ENCODE measurements at regions not wholly inside any gene's neighbourhood (a gene's known extent, or its start where the extent isn't known, plus 50 kb on each side); places are given as distances from the start of the nearest gene placed in this dataset.

- DNase-seq (ENCODE audit: low read depth, low spot score) (no peak), FAIRE-seq (no peak)
- no peaks in the 10 kb centered on the region for H4K20me1 ChIP-seq (ENCODE audit: control insufficient read depth, extremely low read depth, insufficient read depth, low read length)
- H3K9me3 ChIP-seq (ENCODE audit: control insufficient read depth, low read depth, low read length), result no peaks in the 10 kb centered on the region
- H3K9ac ChIP-seq (ENCODE audit: control insufficient read depth, extremely low read depth, insufficient read depth, low read length), result no peak overlapping the region
- dilution Hi-C loops (cut with MboI; ENCODE audit: extremely low pct_ligation_motif_present, low sequenced_read_pairs), result no loop called here
- H2AFZ ChIP-seq (ENCODE audit: control insufficient read depth, low read length), result no peak overlapping the region
- no peaks in the 10 kb centered on the region for H3K36me3 ChIP-seq (ENCODE audit: control insufficient read depth in 2 of 2, extremely low read depth in 1 of 2, insufficient read depth in 2 of 2, low read length in 2 of 2)
- TF ChIP-seq CTCF (optimal IDR thresholded peaks at IDR 0.05 in 1 of 3, IDR thresholded peaks at IDR 0.05 in 1 of 3, conservative IDR thresholded peaks at IDR 0.05 in 1 of 3; ENCODE audit: extremely low read depth in 1 of 3, insufficient read depth in 2 of 3, low read length in 3 of 3) (no peak), EZH2 (IDR thresholded peaks at IDR 0.05; ENCODE audit: low read length) (no peak)
- H3K4me1 ChIP-seq (ENCODE audit: control insufficient read depth, extremely low read depth, insufficient read depth, low read length), result no peaks in the 10 kb centered on the region
- H3K9me1 ChIP-seq (ENCODE audit: control insufficient read depth, extremely low read depth, insufficient read depth, low read length), result no peaks in the 10 kb centered on the region
- no peak overlapping the region for H3K4me3 ChIP-seq (ENCODE audit: control insufficient read depth in 2 of 3, extremely low read depth in 1 of 3, insufficient read depth in 2 of 3, low read depth in 1 of 3, low read length in 3 of 3)
- H3K79me2 ChIP-seq (ENCODE audit: control insufficient read depth, insufficient read depth, low read length), result no peaks in the 10 kb centered on the region
- no peak overlapping the region for H3K27ac ChIP-seq (ENCODE audit: control insufficient read depth, insufficient read depth, low read length)
- no peaks in the 10 kb centered on the region for H3K27me3 ChIP-seq (ENCODE audit: control insufficient read depth, extremely low read depth, insufficient read depth, low read length)
- no peak overlapping the region for H3K4me2 ChIP-seq (ENCODE audit: control insufficient read depth, extremely low read depth, insufficient read depth, low read depth, low read length)
These were observed 127.1 kb upstream of the CNTNAP2 start for GRCh38 chr7:145989469-145989868.

GRCh38 chr7:145986248-145986874 is 130.2 kb upstream of the CNTNAP2 start:
- no peak overlapping the region for H2AFZ ChIP-seq (ENCODE audit: control insufficient read depth, low read length)
- no peaks in the 10 kb centered on the region for H3K9me1 ChIP-seq (ENCODE audit: control insufficient read depth, extremely low read depth, insufficient read depth, low read length)
- H3K27me3 ChIP-seq (ENCODE audit: control insufficient read depth, extremely low read depth, insufficient read depth, low read length), result no peaks in the 10 kb centered on the region
- H3K9ac ChIP-seq (ENCODE audit: control insufficient read depth, extremely low read depth, insufficient read depth, low read length), result no peak overlapping the region
- no peak overlapping the region for H3K4me3 ChIP-seq (ENCODE audit: control insufficient read depth in 2 of 3, extremely low read depth in 1 of 3, insufficient read depth in 2 of 3, low read depth in 1 of 3, low read length in 3 of 3)
- no peak overlapping the region for H3K27ac ChIP-seq (ENCODE audit: control insufficient read depth, insufficient read depth, low read length)
- no peaks in the 10 kb centered on the region for H3K36me3 ChIP-seq (ENCODE audit: control insufficient read depth in 2 of 2, extremely low read depth in 1 of 2, insufficient read depth in 2 of 2, low read length in 2 of 2)
- no peaks in the 10 kb centered on the region for H3K4me1 ChIP-seq (ENCODE audit: control insufficient read depth, extremely low read depth, insufficient read depth, low read length)
- DNase-seq (ENCODE audit: low read depth, low spot score), result no peak
- no peak for TF ChIP-seq EZH2 (IDR thresholded peaks at IDR 0.05; ENCODE audit: low read length)
- TF ChIP-seq CTCF (optimal IDR thresholded peaks at IDR 0.05 in 1 of 3, IDR thresholded peaks at IDR 0.05 in 1 of 3, conservative IDR thresholded peaks at IDR 0.05 in 1 of 3; ENCODE audit: extremely low read depth in 1 of 3, insufficient read depth in 2 of 3, low read length in 3 of 3), result no peak
- no peaks in the 10 kb centered on the region for H3K9me3 ChIP-seq (ENCODE audit: control insufficient read depth, low read depth, low read length)
- no peaks in the 10 kb centered on the region for H4K20me1 ChIP-seq (ENCODE audit: control insufficient read depth, extremely low read depth, insufficient read depth, low read length)
- H3K4me2 ChIP-seq (ENCODE audit: control insufficient read depth, extremely low read depth, insufficient read depth, low read depth, low read length), result no peak overlapping the region
- no peaks in the 10 kb centered on the region for H3K79me2 ChIP-seq (ENCODE audit: control insufficient read depth, insufficient read depth, low read length)
- dilution Hi-C loops (cut with MboI; ENCODE audit: extremely low pct_ligation_motif_present, low sequenced_read_pairs), result no loop called here
- no peak for FAIRE-seq

Measured in keratinocyte (primary cell).